ENCODE measurements at regions not wholly inside any gene's neighbourhood (a gene's known extent, or its start where the extent isn't known, plus 50 kb on each side); places are given as distances from the start of the nearest gene placed in this dataset.

DNA sequence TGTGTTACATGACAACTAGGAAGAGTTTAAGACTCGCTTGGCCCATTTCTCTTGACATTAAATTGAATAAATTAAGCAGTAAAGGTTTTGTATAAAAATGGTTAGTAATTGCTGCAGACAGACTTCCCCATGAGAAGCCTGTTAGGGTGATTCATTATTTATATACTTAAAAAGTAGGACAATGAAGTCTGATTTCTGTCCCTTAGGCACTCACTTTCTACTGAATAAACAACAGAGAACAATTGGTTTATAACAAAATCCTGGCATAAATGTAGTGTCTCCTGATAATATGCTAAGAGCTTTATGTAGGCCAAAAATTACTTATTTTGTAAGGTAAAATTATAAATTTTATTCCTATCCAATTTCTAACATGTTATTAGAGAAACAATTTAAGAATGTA is 2138.5 kb upstream of the PCDH20 start:
- ATAC-seq = no peak
- Histone ChIP-seq H3K4me3 (no peak overlapping the region), H3K27ac (no peak overlapping the region), H3K27me3 (no peaks in the 10 kb centered on the region), H3K4me1 (no peaks in the 10 kb centered on the region), H3K9me3 (no peaks in the 10 kb centered on the region), H3K36me3 (no peaks in the 10 kb centered on the region)
- intact Hi-C loops (cut with DNase I; ENCODE audit: low total_unique reads) = no loop called here
- in situ Hi-C loops (cut with MboI; ENCODE audit: low sequenced_read_pairs in 4 of 4) = no loop called here
- no peak for DNase-seq
- TF ChIP-seq, protein P1, sequence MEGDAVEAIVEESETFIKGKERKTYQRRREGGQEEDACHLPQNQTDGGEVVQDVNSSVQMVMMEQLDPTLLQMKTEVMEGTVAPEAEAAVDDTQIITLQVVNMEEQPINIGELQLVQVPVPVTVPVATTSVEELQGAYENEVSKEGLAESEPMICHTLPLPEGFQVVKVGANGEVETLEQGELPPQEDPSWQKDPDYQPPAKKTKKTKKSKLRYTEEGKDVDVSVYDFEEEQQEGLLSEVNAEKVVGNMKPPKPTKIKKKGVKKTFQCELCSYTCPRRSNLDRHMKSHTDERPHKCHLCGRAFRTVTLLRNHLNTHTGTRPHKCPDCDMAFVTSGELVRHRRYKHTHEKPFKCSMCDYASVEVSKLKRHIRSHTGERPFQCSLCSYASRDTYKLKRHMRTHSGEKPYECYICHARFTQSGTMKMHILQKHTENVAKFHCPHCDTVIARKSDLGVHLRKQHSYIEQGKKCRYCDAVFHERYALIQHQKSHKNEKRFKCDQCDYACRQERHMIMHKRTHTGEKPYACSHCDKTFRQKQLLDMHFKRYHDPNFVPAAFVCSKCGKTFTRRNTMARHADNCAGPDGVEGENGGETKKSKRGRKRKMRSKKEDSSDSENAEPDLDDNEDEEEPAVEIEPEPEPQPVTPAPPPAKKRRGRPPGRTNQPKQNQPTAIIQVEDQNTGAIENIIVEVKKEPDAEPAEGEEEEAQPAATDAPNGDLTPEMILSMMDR (IDR thresholded peaks at IDR 0.05 in 4 of 5, conservative IDR thresholded peaks at IDR 0.05 in 1 of 5) = no peak
- TF ChIP-seq POLR2A (IDR thresholded peaks at IDR 0.05) = no peak

DNA sequence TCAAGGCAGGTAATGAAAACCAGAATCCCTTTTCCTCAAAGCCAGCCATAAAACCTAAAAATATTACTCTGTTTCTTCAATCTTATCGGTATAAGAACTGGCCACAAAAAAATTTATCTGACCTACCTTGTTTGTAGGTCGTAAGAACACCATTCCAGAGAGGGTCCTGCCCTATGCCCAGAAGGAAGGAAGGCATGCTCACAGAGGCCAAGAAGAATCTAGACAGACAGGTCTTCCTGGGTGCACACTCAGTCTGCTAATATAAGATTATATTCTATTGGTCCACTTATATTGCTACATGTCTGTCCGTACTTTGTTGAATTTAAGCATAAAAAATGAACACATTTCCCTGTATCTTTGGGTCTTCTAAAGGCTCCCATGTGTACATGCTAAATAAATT is 2136.1 kb upstream of the PCDH20 start:
- TF ChIP-seq POLR2A (IDR thresholded peaks at IDR 0.05) = no peak
- TF ChIP-seq, protein P1 (IDR thresholded peaks at IDR 0.05 in 4 of 5, conservative IDR thresholded peaks at IDR 0.05 in 1 of 5) = no peak
- in situ Hi-C loops (cut with MboI; ENCODE audit: low sequenced_read_pairs in 4 of 4) = no loop called here
- Histone ChIP-seq H3K4me1 (no peaks in the 10 kb centered on the region), H3K27ac (no peak overlapping the region), H3K9me3 (no peaks in the 10 kb centered on the region), H3K36me3 (no peaks in the 10 kb centered on the region), H3K4me3 (no peak overlapping the region), H3K27me3 (no peaks in the 10 kb centered on the region)
- ATAC-seq (no peak), DNase-seq (no peak)
- intact Hi-C loops (cut with DNase I; ENCODE audit: low total_unique reads) = no loop called here

DNA sequence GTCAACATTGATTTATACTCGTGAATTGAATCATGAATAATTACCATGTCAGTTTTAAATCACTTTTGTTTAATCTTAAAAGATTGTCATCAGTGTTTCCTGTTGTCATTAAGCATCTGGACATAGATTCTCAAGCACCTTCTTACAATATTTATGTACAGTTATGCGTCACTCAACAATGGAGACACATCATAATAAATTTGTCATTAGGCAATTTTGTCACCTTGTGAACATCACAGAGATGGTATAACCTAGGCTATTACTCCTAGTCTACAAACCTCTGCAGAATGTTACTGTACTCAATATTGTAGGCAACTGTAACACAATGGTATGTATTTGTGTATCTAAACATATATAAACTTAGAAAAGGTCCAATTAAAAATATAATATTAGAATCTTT is 2130.9 kb upstream of the PCDH20 start:
- H3K9me3 ChIP-seq = no peaks in the 10 kb centered on the region
- H3K4me3 ChIP-seq = no peak overlapping the region
- TF ChIP-seq, protein P1 (IDR thresholded peaks at IDR 0.05 in 4 of 5, conservative IDR thresholded peaks at IDR 0.05 in 1 of 5) = no peak
- no peak for TF ChIP-seq POLR2A (IDR thresholded peaks at IDR 0.05)
- ATAC-seq (no peak), DNase-seq (no peak)
- in situ Hi-C loops (cut with MboI; ENCODE audit: low sequenced_read_pairs in 4 of 4) (no loop called here), intact Hi-C loops (cut with DNase I; ENCODE audit: low total_unique reads) (no loop called here)
- H3K27me3 ChIP-seq = no peaks in the 10 kb centered on the region
- H3K36me3 ChIP-seq = no peaks in the 10 kb centered on the region
- H3K27ac ChIP-seq = no peak overlapping the region
- H3K4me1 ChIP-seq = no peaks in the 10 kb centered on the region

DNA sequence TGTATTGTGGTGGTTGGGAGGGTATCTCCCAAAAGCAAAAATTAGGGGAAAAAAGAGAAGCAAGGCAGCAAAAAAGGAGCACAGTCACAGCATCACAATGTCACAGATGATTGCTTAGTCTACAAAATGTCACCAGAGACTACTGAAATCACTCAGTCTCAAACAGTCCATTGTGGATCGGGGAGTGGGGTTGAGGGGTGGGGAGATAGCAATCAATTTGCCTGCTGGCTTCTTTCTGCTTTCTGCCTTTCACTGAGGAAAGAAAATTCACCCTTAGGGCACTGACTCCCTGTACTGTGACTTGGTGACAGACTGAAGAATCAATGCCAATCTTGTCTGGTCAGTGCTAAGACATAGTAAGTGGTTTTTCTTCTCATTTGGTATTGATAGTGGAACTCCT is 2127.1 kb upstream of the PCDH20 start:
- ATAC-seq (no peak), DNase-seq (no peak)
- Histone ChIP-seq H3K4me1 (no peaks in the 10 kb centered on the region), H3K36me3 (no peaks in the 10 kb centered on the region), H3K27me3 (no peaks in the 10 kb centered on the region), H3K9me3 (no peaks in the 10 kb centered on the region), H3K27ac (no peak overlapping the region), H3K4me3 (no peak overlapping the region)
- TF ChIP-seq POLR2A (IDR thresholded peaks at IDR 0.05) = no peak
- TF ChIP-seq, protein P1 (IDR thresholded peaks at IDR 0.05 in 4 of 5, conservative IDR thresholded peaks at IDR 0.05 in 1 of 5) = no peak
- in situ Hi-C loops (cut with MboI; ENCODE audit: low sequenced_read_pairs in 4 of 4) (no loop called here), intact Hi-C loops (cut with DNase I; ENCODE audit: low total_unique reads) (no loop called here)

DNA sequence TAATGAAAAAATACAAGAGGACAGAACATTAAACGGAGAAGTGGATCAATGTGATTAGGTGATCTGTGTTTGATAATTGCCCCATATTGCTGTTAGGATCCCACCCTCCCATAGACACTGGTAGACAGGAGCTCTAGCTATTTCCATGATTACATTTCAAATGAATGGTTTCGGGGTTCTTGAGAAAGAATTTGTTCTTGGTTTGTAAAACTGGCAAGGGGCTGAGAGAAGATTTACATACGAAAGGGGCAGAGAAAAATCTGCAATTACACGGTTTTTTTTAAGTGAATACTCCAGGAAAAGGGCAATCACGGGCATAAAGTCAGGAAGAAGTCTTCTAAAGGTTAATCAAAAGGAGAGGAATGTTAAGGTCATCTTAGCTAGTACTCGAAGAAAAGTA is 2125.7 kb upstream of the PCDH20 start:
- H3K36me3 ChIP-seq = no peaks in the 10 kb centered on the region
- TF ChIP-seq, protein P1 (IDR thresholded peaks at IDR 0.05 in 4 of 5, conservative IDR thresholded peaks at IDR 0.05 in 1 of 5) = no peak
- TF ChIP-seq POLR2A (IDR thresholded peaks at IDR 0.05) = no peak
- intact Hi-C loops (cut with DNase I; ENCODE audit: low total_unique reads) (no loop called here), in situ Hi-C loops (cut with MboI; ENCODE audit: low sequenced_read_pairs in 4 of 4) (no loop called here)
- DNase-seq = no peak
- H3K27ac ChIP-seq = no peak overlapping the region
- no peaks in the 10 kb centered on the region for H3K9me3 ChIP-seq
- H3K4me3 ChIP-seq = no peak overlapping the region
- ATAC-seq = no peak
- H3K27me3 ChIP-seq = no peaks in the 10 kb centered on the region
- no peaks in the 10 kb centered on the region for H3K4me1 ChIP-seq

Data from gastrocnemius medialis (tissue), 4 donors.